Medulla oblongata (tissue), 1 donor: ENCODE measurements at regions not wholly inside any gene's neighbourhood (a gene's known extent, or its start where the extent isn't known, plus 50 kb on each side); places are given as distances from the start of the nearest gene placed in this dataset.
"Not testable (repeated sequence)": the region's sequence is repeated elsewhere in the genome, so short reads cannot be mapped to it uniquely, and the experiment has no call there.

Experiments used
- DNase-seq: peaks from one replicate; pipeline ENCODE4 v3.0.0-alpha.2; 2015; ENCODE audit errors: extremely low spot score

GRCh38 chr2:35819033-35819432 lies 536.5 kb upstream of the CRIM1 start:
- no peak for DNase-seq

DNA sequence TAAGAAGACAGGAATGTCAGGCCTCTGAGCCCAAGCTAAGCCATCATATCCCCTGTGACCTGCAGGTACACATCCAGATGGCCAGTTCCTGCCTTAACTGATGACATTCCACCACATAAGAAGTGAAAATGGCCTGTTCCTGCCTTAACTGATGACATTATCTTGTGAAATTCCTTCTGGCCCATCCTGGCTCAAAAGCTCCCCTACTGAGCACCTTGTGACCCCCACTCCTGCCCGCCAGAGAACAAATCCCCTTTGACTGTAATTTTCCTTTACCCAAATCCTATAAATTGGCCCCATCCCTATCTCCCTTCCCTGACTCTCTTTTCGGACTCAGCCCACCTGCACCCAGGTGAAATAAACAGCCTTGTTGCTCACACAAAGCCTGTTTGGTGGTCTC lies 537.2 kb upstream of the CRIM1 start:
- DNase-seq, result not testable (repeated sequence)

GRCh38 chr2:35814597-35814996 lies 541.0 kb upstream of the CRIM1 start:
- DNase-seq, result not testable (repeated sequence)

- no peak for DNase-seq
Observed at GRCh38 chr2:35803126-35803525, 552.5 kb upstream of the CRIM1 start.

DNA sequence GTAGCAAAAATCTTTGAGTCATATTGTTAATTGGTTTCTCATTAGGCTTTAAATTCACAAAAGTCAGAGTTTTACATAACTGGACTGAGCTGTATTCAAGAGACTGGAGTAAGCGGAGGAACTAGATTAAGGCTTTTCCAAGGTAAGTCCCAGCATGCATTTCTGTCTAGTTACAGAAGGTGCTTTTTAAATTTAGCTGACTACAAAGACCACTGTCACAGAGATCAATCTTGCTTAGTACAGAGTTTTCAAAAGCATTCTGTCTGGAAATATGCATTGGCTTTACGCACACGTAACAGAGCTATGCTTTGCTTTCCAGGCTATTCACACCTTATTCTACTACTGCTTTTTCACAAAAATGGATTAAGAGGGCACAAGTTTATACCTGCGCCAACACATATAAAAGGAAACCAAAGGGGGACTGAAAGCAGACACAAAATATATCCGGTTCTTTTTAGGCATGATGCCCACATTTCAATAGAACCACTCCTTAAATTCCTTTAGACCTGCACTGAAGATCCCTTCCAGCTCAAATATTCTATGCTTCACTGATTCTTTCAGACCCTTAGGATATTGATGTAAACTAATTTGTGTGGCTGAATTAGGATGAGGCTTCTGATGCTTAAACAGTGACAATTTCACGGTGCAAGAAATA lies 560.7 kb upstream of the CRIM1 start:
- DNase-seq, result no peak

GRCh38 chr2:35790292-35790691 lies 565.3 kb upstream of the CRIM1 start:
- no peak for DNase-seq

DNA sequence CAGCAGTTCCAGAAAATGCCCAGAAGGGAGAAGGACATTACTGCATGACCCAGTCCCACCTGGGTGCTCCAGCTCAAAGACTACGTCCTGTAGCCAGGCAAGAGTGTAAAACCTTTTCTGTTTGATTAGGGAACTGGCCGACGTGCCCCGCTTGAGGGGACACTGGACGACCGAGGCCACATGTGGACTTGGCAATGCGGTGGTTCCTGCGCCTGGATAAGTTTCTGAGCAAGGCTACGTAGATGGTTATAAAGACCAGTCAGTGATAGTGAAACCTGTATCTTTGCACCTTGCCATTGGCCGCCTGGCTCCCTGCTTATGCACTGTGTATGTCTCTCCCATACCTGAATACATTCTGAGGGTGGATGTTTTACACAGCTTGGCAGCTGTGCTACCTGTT lies 567.0 kb upstream of the CRIM1 start:
- no peak for DNase-seq

DNA sequence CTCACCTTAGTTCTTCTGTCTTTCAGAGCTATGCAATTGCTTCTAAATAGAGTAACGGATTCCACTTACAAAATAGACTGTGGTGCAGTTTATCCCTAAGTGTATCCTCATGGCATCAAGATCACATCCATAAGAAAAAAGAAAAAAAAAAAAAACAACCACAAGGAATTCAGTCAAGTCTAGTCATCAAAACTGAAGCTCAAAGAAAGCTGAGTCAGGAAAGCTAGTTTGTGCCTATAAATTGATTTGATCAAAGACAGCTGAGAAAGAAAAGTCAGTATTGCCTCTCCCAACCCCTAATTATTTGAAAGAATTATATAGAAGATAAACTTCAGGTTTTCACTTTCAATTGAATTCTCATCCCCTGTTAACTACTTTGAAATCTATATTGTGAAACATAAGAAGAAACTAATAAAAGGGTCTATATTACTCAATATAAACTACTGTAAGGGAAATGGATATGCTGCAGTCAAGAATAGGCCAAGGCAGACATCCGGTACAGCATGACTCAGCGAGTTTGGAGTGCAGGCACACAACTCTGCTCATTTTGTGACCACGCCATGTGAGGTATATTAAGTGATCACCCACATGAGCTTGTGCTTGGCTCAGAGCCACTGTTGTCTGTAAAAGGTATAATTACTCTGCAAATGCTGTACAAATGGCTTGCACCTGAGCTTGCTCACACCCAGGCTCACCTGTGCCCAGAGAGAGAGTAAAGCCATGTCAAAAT lies 568.1 kb upstream of the CRIM1 start:
- DNase-seq, result no peak

- no peak for DNase-seq
Observed at GRCh38 chr2:35785564-35785963, 570.0 kb upstream of the CRIM1 start.

DNA sequence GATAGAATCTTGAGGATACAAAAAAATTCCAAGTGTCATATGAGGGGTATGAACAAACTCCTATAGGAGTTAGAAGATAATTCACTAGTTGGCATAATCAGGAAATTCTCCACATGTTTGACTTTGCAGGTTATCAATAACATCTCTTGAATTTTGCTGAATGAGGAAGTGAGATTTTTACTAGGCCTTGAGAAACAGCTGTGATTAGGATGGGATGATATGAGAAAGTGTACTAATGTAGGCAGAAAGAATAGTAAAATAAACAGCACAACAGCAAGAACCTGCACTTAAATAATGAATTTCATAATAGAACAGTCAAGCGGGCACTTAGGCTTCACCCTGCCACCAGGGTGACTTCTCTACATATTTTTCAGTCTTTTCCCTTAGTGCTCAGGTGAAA lies 570.8 kb upstream of the CRIM1 start:
- DNase-seq, result no peak

GRCh38 chr2:35783723-35784122 lies 571.9 kb upstream of the CRIM1 start:
- DNase-seq, result no peak

- DNase-seq, result no peak
Observed at GRCh38 chr2:35741556-35741955, 614.0 kb upstream of the CRIM1 start.

GRCh38 chr2:35731674-35732073 lies 623.9 kb upstream of the CRIM1 start:
- DNase-seq, result no peak

DNA sequence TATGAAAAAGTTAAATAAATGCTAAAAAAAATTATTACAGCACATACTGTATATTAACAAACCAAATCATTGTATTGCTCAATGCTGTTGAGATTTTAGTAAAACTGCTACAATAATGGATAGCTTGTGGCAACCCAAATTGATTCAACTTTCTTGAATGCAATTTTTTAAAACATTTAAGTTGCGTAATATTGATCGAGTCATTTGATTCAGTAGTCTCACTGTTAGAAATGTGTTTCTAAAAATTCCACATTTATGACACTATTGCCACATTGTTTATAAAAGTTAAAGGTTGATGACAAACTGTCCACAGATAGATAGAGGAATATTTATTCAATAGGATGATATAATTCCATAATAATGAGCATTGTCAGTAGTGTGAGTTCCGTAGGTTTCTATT lies 640.7 kb upstream of the CRIM1 start:
- DNase-seq, result no peak

- DNase-seq, result no peak
Observed at GRCh38 chr2:35708411-35708923, 647.1 kb upstream of the CRIM1 start.

DNA sequence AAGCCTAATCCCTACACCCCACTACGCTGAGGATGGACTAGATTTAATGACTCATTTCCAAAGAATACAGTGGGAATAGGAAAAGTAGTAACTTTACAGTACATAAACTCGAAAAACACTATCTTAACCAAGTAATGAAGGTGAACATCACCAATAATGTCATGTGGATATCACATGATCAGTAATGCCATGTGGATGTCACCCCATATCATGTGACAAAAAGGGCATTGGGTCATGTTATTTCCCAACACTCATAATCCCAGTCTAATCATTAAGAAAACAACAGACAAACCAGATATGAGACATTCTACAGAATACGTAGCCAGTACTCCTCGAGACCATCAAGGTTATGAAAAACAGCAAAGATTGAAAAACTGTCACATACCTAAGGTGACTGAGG lies 667.3 kb upstream of the CRIM1 start:
- no peak for DNase-seq

DNA sequence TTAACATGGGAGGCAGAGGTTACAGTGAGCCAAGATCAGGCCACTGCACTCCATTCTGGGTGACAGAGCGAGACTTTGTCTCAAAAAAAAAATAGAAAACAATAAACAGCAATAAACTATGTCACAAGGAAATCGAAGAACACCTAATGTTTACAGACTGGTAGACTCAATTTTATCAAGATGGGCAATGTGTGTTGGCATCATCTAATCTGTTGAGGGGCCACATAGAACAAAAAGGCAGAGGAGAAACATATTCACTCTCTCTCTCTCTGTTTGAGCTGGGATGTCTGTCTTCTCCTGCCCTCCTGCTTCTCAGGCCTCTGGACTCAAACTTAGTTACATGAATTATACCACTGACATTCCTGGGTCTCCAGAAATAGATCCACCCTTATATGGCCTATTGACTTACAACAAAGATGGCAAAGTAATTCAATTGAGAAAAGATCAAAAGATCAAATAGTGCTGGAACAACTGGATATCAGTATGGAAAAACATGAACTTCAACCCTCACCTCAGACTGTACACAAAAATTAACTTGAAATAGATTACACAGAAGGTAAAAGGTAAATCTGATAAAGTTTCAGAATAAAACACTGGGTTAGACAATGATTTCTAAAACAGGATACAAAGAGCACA lies 703.8 kb upstream of the CRIM1 start:
- DNase-seq, result no peak

GRCh38 chr2:35614640-35615039 lies 740.9 kb upstream of the CRIM1 start:
- DNase-seq, result no peak

DNA sequence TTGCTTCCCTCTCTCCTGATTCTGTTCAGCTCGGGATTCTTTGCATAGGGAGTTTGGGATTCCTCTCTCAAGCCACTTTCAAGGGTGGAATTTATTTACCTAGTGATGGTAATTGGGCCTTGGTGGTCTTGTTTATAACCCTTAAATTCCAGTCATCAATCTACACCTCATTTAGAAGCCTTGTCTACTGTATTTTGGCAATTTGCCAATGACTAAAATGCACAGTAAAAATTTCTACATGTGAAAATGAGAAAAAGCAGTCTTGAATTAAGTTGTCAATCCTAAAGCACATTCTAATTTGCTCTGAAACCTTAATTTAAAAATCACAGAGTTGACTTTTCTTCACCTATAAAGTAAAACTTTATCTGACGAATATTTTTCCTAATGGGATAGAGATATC lies 749.2 kb upstream of the CRIM1 start:
- no peak for DNase-seq

DNA sequence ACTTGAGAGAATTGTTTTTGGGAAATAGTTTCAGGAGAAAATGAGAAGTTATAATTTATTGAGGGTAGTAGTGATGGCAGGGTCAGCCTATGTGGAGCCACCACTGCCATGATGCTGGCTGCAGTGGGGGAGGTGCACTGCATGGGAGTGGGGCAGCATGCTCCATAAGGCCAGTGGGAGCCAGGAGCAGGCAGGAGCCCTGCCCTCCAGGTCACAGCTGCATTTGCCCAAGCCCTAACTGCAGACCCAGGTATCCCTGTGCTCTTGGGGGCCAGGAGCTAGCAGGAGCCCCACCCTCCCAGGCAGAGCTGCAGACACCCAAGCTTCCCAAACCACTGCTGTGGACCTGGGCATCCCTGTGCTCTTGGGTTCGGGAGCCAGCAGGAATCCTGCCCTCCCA lies 757.3 kb upstream of the CRIM1 start:
- DNase-seq, result no peak

GRCh38 chr2:35591886-35592285 lies 763.7 kb upstream of the CRIM1 start:
- DNase-seq, result no peak

DNA sequence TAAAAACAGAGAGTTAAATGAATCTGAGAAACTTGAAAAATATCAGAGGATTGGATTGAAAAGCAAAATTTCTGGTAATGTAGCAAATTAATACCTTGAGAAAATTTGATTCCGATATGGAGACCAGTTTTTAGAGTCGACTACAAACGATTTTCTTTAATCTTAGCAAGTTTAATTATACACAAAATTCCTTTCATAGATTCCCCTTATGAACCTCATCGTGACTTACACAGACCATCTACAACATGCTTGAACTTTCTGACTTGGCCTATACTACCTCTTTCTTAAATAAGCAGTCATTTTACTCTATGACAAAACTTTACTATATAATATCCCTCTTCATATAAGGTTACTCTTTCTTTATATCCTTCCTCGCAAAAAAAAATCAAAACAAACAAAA lies 769.6 kb upstream of the CRIM1 start:
- DNase-seq, result no peak

GRCh38 chr2:35582637-35583036 lies 772.9 kb upstream of the CRIM1 start:
- DNase-seq, result no peak
